GM12891 (cell line): ENCODE measurements at regions not wholly inside any gene's neighbourhood (a gene's known extent, or its start where the extent isn't known, plus 50 kb on each side); places are given as distances from the start of the nearest gene placed in this dataset.

Experiments
- POLR2A ChIP-seq: IDR thresholded peaks from 2 replicates; pipeline ENCODE4 v1.6.1; 2011; ENCODE audit warnings: low read depth, low read length, control low read depth
- POLR2AphosphoS5 ChIP-seq: IDR thresholded peaks from 2 replicates; pipeline ENCODE4 v1.6.1; 2011; ENCODE audit warnings: low read depth, low read length, control low read depth
- POU2F2 ChIP-seq: IDR thresholded peaks from 2 replicates; pipeline ENCODE4 v1.6.1; 2011; ENCODE audit warnings: low read depth, mild to moderate bottlenecking, control low read depth, low read length, moderate library complexity
- TAF1 ChIP-seq: IDR thresholded peaks from 2 replicates; pipeline ENCODE4 v1.6.1; 2011; ENCODE audit warnings: low read depth, low read length, control low read depth

DNA sequence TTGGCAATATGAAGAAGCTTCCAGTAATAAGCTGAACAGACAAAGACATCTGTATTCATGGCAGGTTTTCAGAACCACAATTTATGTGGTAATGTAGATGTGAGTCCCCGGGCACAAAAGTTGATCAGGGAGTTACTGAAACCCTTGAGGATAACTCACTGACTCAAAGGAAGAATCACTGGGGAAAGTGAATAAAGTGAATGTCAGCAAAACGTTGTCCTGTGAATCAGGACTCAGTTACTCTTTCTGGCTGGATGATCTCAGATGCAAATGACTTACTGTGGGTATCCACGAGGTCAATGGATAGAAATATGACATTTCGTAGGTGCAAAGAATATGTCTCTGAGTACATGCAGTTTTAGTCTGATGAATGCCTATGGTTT is 172.8 kb upstream of the CTBP2 start:
- TF ChIP-seq POLR2A, result no peak
- TF ChIP-seq POLR2AphosphoS5, result no peak
- no peak for TF ChIP-seq TAF1
- TF ChIP-seq POU2F2, result no peak
